GM23338 (cell line): ENCODE measurements at regions not wholly inside any gene's neighbourhood (a gene's known extent, or its start where the extent isn't known, plus 50 kb on each side); places are given as distances from the start of the nearest gene placed in this dataset.

Source experiments
- ATAC-seq: fragments of 200-7000 bp; cut with Tn5 transposase; 3 replicates; pipeline ENCODE4 v1.9.1; 2020
- DNase-seq: peaks from one replicate; pipeline ENCODE4 v3.0.0-alpha.2; 2015; ENCODE audit warnings: low spot score
- H2AFZ ChIP-seq: fragments of 200-600 bp; sonication (generic); 2 replicates; pipeline ENCODE4 v1.8.0; 2016; ENCODE audit warnings: antibody characterized with exemption, mild to moderate bottlenecking, moderate library complexity
- H3F3A ChIP-seq: fragments of 200-600 bp; sonication (generic); replicated peaks from 2 replicates; pipeline ENCODE4 v1.8.0; 2017; ENCODE audit warnings: antibody characterized with exemption, mixed run types, low read depth
- H3K27ac ChIP-seq: fragments of 200-600 bp; sonication (generic); 2 replicates; pipeline ENCODE4 v1.6.1; 2016; ENCODE audit warnings: low read depth
- H3K27me3 ChIP-seq: fragments of 200-600 bp; sonication (generic); 2 replicates; pipeline ENCODE4 v1.8.0; 2016; ENCODE audit warnings: mild to moderate bottlenecking, mixed run types, moderate library complexity; ENCODE audit not compliant: insufficient read depth
- H3K36me3 ChIP-seq: fragments of 200-600 bp; sonication (generic); 2 replicates; pipeline ENCODE4 v1.8.0; 2016; ENCODE audit warnings: mild to moderate bottlenecking; ENCODE audit not compliant: insufficient read depth
- H3K4me1 ChIP-seq: fragments of 200-600 bp; sonication (generic); 2 replicates; pipeline ENCODE4 v1.8.0; 2016; ENCODE audit warnings: mild to moderate bottlenecking, moderate library complexity; ENCODE audit not compliant: insufficient read depth
- H3K4me2 ChIP-seq: fragments of 200-600 bp; sonication (generic); 2 replicates; pipeline ENCODE4 v1.7.1; 2017; ENCODE audit warnings: mixed run types
- H3K4me3 ChIP-seq: fragments of 200-600 bp; sonication (generic); 2 replicates; pipeline ENCODE4 v1.6.1; 2016; ENCODE audit warnings: mixed run types
- H3K79me2 ChIP-seq: fragments of 200-600 bp; sonication (generic); replicated peaks from 2 replicates; pipeline ENCODE4 v1.8.0; 2017; ENCODE audit warnings: mild to moderate bottlenecking; ENCODE audit not compliant: insufficient read depth
- H3K9me2 ChIP-seq: fragments of 200-600 bp; sonication (generic); 2 replicates; pipeline ENCODE4 v1.8.0; 2017; ENCODE audit not compliant: insufficient read depth
- H4K20me1 ChIP-seq: fragments of 200-600 bp; sonication (generic); replicated peaks from 2 replicates; pipeline ENCODE4 v1.8.0; 2017; ENCODE audit warnings: mild to moderate bottlenecking; ENCODE audit not compliant: insufficient read depth
- H3K27ac Mint-ChIP-seq: 2 replicates; pipeline ENCODE4 v1.8.0; 2020; ENCODE audit warnings: inconsistent platforms, mild to moderate bottlenecking, moderate library complexity, mixed read lengths
- H3K27me3 Mint-ChIP-seq: 3 replicates; pipeline ENCODE4 v1.8.0; 2022; ENCODE audit warnings: low read depth, mild to moderate bottlenecking, moderate library complexity, mixed read lengths, inconsistent platforms; ENCODE audit not compliant: insufficient read depth, poor library complexity
- H3K36me3 Mint-ChIP-seq: 3 replicates; pipeline ENCODE4 v1.8.0; 2021; ENCODE audit warnings: low read depth, mild to moderate bottlenecking, inconsistent platforms, moderate library complexity, mixed read lengths
- H3K4me1 Mint-ChIP-seq: 3 replicates; pipeline ENCODE4 v1.8.0; 2020; ENCODE audit warnings: mild to moderate bottlenecking, inconsistent platforms, mixed read lengths
- H3K4me3 Mint-ChIP-seq: 3 replicates; pipeline ENCODE4 v1.8.0; 2021; ENCODE audit warnings: moderate library complexity, mild to moderate bottlenecking, inconsistent platforms, mixed read lengths
- H3K9me3 Mint-ChIP-seq: 3 replicates; pipeline ENCODE4 v1.8.0; 2020; ENCODE audit warnings: moderate library complexity, mild to moderate bottlenecking, inconsistent platforms, mixed read lengths
- CREB1 ChIP-seq: fragments of 250-450 bp; sonication (Bioruptor Pico); IDR thresholded peaks from 2 replicates; pipeline ENCODE4 v1.5.0; 2020; ENCODE audit warnings: low read depth, mild to moderate bottlenecking, moderate library complexity
- EZH2 ChIP-seq: fragments of 200-600 bp; sonication (generic); IDR thresholded peaks from one replicate; pipeline ENCODE4 v1.8.0; 2017; ENCODE audit warnings: antibody characterized with exemption, mild to moderate bottlenecking, low read depth; ENCODE audit not compliant: unreplicated experiment
- EZH2phosphoT487 ChIP-seq: fragments of 200-600 bp; sonication (generic); IDR thresholded peaks from one replicate; pipeline ENCODE4 v1.8.1; 2018; ENCODE audit warnings: antibody characterized with exemption; ENCODE audit not compliant: unreplicated experiment
- JUNB ChIP-seq: IDR thresholded peaks from one replicate; pipeline ENCODE4 v1.6.1; 2016; ENCODE audit warnings: antibody characterized with exemption; ENCODE audit not compliant: unreplicated experiment
- NANOG ChIP-seq: IDR thresholded peaks from 2 replicates; pipeline ENCODE4 v1.6.1; 2016; ENCODE audit warnings: antibody characterized with exemption, borderline replicate concordance
- POLR2AphosphoS5 ChIP-seq: IDR thresholded peaks from 2 replicates; pipeline ENCODE4 v1.6.1; 2016; ENCODE audit warnings: antibody characterized with exemption, low read depth
- STAT1 ChIP-seq: IDR thresholded peaks from one replicate; pipeline ENCODE4 v1.6.1; 2016; ENCODE audit warnings: antibody characterized with exemption; ENCODE audit not compliant: unreplicated experiment
- ZNF114 ChIP-seq: fragments of 250-450 bp; sonication (Bioruptor Pico); IDR thresholded peaks from 2 replicates; pipeline ENCODE4 v1.5.0; 2020; ENCODE audit warnings: mild to moderate bottlenecking, moderate library complexity
- ZNF331 ChIP-seq: fragments of 250-450 bp; sonication (Bioruptor Pico); IDR thresholded peaks from 2 replicates; pipeline ENCODE4 v1.5.0; 2020; ENCODE audit warnings: low read depth, mild to moderate bottlenecking, moderate library complexity
- TF ChIP-seq, protein P1 (sequence below): fragments of 250-450 bp; sonication (Bioruptor Pico); IDR thresholded peaks from 2 replicates; pipeline ENCODE4 v1.5.0; 2020; ENCODE audit warnings: mild to moderate bottlenecking, moderate library complexity
- TF ChIP-seq, protein P2 (sequence below): IDR thresholded peaks from one replicate; pipeline ENCODE4 v1.6.1; 2018; ENCODE audit warnings: antibody characterized with exemption; ENCODE audit not compliant: unreplicated experiment
- TF ChIP-seq, protein P3 (sequence below): IDR thresholded peaks from 2 replicates; pipeline ENCODE4 v1.6.1; 2016; ENCODE audit warnings: antibody characterized with exemption
- TF ChIP-seq, protein P4 (sequence below), 2 experiments: fragments of 200-600 bp in 1 of 2; sonication (generic) in 1 of 2; conservative IDR thresholded peaks; 2 replicates each; pipeline versions ENCODE4 v1.5.1 to v1.6.1; 2016 to 2017; ENCODE audit warnings: antibody characterized with exemption in 2 of 2, low read depth in 2 of 2, mild to moderate bottlenecking in 2 of 2, moderate library complexity in 1 of 2

DNA sequence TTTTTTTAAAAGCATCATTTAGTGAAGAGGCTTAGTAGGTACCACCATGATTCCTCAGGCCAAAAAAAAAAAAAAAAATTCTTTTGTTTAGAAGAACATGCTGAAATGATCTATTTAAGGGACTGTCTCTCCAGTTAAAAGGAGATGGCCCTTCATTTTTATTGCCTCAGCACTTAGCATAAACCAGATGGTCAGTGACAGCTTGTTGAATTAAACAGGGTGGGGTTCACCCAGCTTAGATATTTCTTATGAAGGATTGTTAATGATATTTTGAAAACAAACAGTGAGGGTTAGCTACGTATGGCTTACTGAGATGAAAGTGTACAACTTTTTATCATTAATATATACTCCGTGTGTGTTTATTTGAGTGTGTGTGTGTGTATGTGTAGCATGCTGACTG is 203.7 kb downstream of the FAM181B start:
- no peak overlapping the region for H2AFZ ChIP-seq
- no peaks in the 10 kb centered on the region for H3K27me3 ChIP-seq
- H3K79me2 ChIP-seq: no peaks in the 10 kb centered on the region
- H3K4me3 ChIP-seq: no peak overlapping the region
- no peak for ATAC-seq
- Mint-ChIP-seq H3K27me3 (peaks cover 3% of the 10 kb centered on the region), H3K36me3 (no peaks in the 10 kb centered on the region), H3K4me3 (no peak overlapping the region), H3K4me1 (0 out of 3 replicates have a peak, but pooled peaks cover 2% of the 10 kb centered on the region), H3K9me3 (no peaks in the 10 kb centered on the region; the same call in 2 of the 3 replicates), H3K27ac (no peak overlapping the region)
- H3K36me3 ChIP-seq: no peaks in the 10 kb centered on the region
- DNase-seq: no peak
- no peaks in the 10 kb centered on the region for H4K20me1 ChIP-seq
- H3K4me1 ChIP-seq: no peaks in the 10 kb centered on the region
- no peak overlapping the region for H3K4me2 ChIP-seq
- no peaks in the 10 kb centered on the region for H3K9me2 ChIP-seq
- TF ChIP-seq POLR2AphosphoS5: no peak
- TF ChIP-seq, protein P1, sequence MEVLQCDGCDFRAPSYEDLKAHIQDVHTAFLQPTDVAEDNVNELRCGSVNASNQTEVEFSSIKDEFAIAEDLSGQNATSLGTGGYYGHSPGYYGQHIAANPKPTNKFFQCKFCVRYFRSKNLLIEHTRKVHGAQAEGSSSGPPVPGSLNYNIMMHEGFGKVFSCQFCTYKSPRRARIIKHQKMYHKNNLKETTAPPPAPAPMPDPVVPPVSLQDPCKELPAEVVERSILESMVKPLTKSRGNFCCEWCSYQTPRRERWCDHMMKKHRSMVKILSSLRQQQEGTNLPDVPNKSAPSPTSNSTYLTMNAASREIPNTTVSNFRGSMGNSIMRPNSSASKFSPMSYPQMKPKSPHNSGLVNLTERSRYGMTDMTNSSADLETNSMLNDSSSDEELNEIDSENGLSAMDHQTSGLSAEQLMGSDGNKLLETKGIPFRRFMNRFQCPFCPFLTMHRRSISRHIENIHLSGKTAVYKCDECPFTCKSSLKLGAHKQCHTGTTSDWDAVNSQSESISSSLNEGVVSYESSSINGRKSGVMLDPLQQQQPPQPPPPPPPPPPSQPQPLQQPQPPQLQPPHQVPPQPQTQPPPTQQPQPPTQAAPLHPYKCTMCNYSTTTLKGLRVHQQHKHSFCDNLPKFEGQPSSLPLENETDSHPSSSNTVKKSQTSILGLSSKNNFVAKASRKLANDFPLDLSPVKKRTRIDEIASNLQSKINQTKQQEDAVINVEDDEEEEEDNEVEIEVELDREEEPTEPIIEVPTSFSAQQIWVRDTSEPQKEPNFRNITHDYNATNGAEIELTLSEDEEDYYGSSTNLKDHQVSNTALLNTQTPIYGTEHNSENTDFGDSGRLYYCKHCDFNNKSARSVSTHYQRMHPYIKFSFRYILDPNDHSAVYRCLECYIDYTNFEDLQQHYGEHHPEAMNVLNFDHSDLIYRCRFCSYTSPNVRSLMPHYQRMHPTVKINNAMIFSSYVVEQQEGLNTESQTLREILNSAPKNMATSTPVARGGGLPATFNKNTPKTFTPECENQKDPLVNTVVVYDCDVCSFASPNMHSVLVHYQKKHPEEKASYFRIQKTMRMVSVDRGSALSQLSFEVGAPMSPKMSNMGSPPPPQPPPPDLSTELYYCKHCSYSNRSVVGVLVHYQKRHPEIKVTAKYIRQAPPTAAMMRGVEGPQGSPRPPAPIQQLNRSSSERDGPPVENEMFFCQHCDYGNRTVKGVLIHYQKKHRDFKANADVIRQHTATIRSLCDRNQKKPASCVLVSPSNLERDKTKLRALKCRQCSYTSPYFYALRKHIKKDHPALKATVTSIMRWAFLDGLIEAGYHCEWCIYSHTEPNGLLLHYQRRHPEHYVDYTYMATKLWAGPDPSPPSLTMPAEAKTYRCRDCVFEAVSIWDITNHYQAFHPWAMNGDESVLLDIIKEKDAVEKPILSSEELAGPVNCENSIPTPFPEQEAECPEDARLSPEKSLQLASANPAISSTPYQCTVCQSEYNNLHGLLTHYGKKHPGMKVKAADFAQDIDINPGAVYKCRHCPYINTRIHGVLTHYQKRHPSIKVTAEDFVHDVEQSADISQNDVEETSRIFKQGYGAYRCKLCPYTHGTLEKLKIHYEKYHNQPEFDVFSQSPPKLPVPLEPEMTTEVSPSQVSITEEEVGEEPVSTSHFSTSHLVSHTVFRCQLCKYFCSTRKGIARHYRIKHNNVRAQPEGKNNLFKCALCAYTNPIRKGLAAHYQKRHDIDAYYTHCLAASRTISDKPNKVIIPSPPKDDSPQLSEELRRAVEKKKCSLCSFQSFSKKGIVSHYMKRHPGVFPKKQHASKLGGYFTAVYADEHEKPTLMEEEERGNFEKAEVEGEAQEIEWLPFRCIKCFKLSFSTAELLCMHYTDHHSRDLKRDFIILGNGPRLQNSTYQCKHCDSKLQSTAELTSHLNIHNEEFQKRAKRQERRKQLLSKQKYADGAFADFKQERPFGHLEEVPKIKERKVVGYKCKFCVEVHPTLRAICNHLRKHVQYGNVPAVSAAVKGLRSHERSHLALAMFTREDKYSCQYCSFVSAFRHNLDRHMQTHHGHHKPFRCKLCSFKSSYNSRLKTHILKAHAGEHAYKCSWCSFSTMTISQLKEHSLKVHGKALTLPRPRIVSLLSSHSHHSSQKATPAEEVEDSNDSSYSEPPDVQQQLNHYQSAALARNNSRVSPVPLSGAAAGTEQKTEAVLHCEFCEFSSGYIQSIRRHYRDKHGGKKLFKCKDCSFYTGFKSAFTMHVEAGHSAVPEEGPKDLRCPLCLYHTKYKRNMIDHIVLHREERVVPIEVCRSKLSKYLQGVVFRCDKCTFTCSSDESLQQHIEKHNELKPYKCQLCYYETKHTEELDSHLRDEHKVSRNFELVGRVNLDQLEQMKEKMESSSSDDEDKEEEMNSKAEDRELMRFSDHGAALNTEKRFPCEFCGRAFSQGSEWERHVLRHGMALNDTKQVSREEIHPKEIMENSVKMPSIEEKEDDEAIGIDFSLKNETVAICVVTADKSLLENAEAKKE (CRISPR knock-in tag): no peak
- no peak for TF ChIP-seq STAT1
- no peak for TF ChIP-seq JUNB
- TF ChIP-seq CREB1 (CRISPR knock-in tag): no peak
- no peak for TF ChIP-seq NANOG
- TF ChIP-seq, protein P2, sequence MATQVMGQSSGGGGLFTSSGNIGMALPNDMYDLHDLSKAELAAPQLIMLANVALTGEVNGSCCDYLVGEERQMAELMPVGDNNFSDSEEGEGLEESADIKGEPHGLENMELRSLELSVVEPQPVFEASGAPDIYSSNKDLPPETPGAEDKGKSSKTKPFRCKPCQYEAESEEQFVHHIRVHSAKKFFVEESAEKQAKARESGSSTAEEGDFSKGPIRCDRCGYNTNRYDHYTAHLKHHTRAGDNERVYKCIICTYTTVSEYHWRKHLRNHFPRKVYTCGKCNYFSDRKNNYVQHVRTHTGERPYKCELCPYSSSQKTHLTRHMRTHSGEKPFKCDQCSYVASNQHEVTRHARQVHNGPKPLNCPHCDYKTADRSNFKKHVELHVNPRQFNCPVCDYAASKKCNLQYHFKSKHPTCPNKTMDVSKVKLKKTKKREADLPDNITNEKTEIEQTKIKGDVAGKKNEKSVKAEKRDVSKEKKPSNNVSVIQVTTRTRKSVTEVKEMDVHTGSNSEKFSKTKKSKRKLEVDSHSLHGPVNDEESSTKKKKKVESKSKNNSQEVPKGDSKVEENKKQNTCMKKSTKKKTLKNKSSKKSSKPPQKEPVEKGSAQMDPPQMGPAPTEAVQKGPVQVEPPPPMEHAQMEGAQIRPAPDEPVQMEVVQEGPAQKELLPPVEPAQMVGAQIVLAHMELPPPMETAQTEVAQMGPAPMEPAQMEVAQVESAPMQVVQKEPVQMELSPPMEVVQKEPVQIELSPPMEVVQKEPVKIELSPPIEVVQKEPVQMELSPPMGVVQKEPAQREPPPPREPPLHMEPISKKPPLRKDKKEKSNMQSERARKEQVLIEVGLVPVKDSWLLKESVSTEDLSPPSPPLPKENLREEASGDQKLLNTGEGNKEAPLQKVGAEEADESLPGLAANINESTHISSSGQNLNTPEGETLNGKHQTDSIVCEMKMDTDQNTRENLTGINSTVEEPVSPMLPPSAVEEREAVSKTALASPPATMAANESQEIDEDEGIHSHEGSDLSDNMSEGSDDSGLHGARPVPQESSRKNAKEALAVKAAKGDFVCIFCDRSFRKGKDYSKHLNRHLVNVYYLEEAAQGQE: no peak
- TF ChIP-seq EZH2: no peak
- TF ChIP-seq EZH2phosphoT487: no peak
- no peak for TF ChIP-seq ZNF331
- TF ChIP-seq ZNF114 (CRISPR knock-in tag): no peak
- TF ChIP-seq, protein P3, sequence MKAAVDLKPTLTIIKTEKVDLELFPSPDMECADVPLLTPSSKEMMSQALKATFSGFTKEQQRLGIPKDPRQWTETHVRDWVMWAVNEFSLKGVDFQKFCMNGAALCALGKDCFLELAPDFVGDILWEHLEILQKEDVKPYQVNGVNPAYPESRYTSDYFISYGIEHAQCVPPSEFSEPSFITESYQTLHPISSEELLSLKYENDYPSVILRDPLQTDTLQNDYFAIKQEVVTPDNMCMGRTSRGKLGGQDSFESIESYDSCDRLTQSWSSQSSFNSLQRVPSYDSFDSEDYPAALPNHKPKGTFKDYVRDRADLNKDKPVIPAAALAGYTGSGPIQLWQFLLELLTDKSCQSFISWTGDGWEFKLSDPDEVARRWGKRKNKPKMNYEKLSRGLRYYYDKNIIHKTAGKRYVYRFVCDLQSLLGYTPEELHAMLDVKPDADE: no peak
- TF ChIP-seq, protein P4, sequence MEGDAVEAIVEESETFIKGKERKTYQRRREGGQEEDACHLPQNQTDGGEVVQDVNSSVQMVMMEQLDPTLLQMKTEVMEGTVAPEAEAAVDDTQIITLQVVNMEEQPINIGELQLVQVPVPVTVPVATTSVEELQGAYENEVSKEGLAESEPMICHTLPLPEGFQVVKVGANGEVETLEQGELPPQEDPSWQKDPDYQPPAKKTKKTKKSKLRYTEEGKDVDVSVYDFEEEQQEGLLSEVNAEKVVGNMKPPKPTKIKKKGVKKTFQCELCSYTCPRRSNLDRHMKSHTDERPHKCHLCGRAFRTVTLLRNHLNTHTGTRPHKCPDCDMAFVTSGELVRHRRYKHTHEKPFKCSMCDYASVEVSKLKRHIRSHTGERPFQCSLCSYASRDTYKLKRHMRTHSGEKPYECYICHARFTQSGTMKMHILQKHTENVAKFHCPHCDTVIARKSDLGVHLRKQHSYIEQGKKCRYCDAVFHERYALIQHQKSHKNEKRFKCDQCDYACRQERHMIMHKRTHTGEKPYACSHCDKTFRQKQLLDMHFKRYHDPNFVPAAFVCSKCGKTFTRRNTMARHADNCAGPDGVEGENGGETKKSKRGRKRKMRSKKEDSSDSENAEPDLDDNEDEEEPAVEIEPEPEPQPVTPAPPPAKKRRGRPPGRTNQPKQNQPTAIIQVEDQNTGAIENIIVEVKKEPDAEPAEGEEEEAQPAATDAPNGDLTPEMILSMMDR (conservative IDR thresholded peaks at IDR 0.05; ENCODE audit: low read depth in 2 of 2): no peak
- no peak overlapping the region for H3K27ac ChIP-seq
- H3F3A ChIP-seq: no peaks in the 10 kb centered on the region
